ENCODE measurements at regions not wholly inside any gene's neighbourhood (a gene's known extent, or its start where the extent isn't known, plus 50 kb on each side); places are given as distances from the start of the nearest gene placed in this dataset.

GRCh38 chr9:10705383-10705782 is 92.6 kb upstream of the PTPRD start:
- Histone ChIP-seq H3K4me1 (no peaks in the 10 kb centered on the region), H3K9me3 (no peaks in the 10 kb centered on the region), H3K4me2 (no peak overlapping the region), H3K27ac (no peak overlapping the region), H3K4me3 (no peak overlapping the region)
- no peak for DNase-seq (ENCODE audit: low read depth in 1 of 2, low spot score in 1 of 2)
- TF ChIP-seq POLR2AphosphoS2 (conservative IDR thresholded peaks at IDR 0.05; ENCODE audit: low read length) (no peak), HDAC2 (IDR thresholded peaks at IDR 0.05) (no peak), ZFP36 (IDR thresholded peaks at IDR 0.05; ENCODE audit: borderline replicate concordance, partially characterized antibody) (no peak), CBX8 (IDR thresholded peaks at IDR 0.05) (no peak), USF2 (IDR thresholded peaks at IDR 0.05) (no peak), HEYL (CRISPR knock-in tag; IDR thresholded peaks at IDR 0.05) (no peak), ELK1 (IDR thresholded peaks at IDR 0.05; ENCODE audit: low read depth, low read length) (no peak), NPAS2 (CRISPR knock-in tag; IDR thresholded peaks at IDR 0.05; ENCODE audit: borderline replicate concordance) (no peak), CHD4 (IDR thresholded peaks at IDR 0.05; ENCODE audit: borderline replicate concordance) (no peak), MAFK (IDR thresholded peaks at IDR 0.05; ENCODE audit: partially characterized antibody) (no peak)
- TF ChIP-seq, protein P1, sequence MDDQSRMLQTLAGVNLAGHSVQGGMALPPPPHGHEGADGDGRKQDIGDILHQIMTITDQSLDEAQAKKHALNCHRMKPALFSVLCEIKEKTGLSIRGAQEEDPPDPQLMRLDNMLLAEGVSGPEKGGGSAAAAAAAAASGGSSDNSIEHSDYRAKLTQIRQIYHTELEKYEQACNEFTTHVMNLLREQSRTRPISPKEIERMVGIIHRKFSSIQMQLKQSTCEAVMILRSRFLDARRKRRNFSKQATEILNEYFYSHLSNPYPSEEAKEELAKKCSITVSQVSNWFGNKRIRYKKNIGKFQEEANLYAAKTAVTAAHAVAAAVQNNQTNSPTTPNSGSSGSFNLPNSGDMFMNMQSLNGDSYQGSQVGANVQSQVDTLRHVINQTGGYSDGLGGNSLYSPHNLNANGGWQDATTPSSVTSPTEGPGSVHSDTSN (IDR thresholded peaks at IDR 0.05) = no peak
- TF ChIP-seq, protein P2, sequence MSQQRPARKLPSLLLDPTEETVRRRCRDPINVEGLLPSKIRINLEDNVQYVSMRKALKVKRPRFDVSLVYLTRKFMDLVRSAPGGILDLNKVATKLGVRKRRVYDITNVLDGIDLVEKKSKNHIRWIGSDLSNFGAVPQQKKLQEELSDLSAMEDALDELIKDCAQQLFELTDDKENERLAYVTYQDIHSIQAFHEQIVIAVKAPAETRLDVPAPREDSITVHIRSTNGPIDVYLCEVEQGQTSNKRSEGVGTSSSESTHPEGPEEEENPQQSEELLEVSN (IDR thresholded peaks at IDR 0.05; ENCODE audit: borderline replicate concordance, low read depth) = no peak
- no peak for FAIRE-seq
- WGBS (ENCODE audit: missing lambda C conversion rate) = 0% methylated on average over 1 of the region's 1 CpG
- no peak for ATAC-seq
- POLR2A ChIA-PET = no interaction called here
- CTCF ChIA-PET = no interaction called here

- no peak for ATAC-seq
- H3K9me3 ChIP-seq = no peaks in the 10 kb centered on the region
- TF ChIP-seq RAD21 (conservative IDR thresholded peaks at IDR 0.05 in 1 of 2, IDR thresholded peaks at IDR 0.05 in 1 of 2) = no peak
- no peak for TF ChIP-seq HEYL (CRISPR knock-in tag; IDR thresholded peaks at IDR 0.05)
- TF ChIP-seq RARB (CRISPR knock-in tag; IDR thresholded peaks at IDR 0.05) = no peak
- no peak for TF ChIP-seq FOXS1 (CRISPR knock-in tag; IDR thresholded peaks at IDR 0.05)
- no peak for TF ChIP-seq ESRRA (IDR thresholded peaks at IDR 0.05; ENCODE audit: borderline replicate concordance, low read length)
- TF ChIP-seq, protein P3, sequence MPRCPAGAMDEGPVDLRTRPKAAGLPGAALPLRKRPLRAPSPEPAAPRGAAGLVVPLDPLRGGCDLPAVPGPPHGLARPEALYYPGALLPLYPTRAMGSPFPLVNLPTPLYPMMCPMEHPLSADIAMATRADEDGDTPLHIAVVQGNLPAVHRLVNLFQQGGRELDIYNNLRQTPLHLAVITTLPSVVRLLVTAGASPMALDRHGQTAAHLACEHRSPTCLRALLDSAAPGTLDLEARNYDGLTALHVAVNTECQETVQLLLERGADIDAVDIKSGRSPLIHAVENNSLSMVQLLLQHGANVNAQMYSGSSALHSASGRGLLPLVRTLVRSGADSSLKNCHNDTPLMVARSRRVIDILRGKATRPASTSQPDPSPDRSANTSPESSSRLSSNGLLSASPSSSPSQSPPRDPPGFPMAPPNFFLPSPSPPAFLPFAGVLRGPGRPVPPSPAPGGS (IDR thresholded peaks at IDR 0.05) = no peak
- TF ChIP-seq ZNF302 (CRISPR knock-in tag; IDR thresholded peaks at IDR 0.05) = no peak
- no peak for TF ChIP-seq USF2 (IDR thresholded peaks at IDR 0.05)
- TF ChIP-seq FOSL2 (IDR thresholded peaks at IDR 0.05) = no peak
- TF ChIP-seq FOSL2 (CRISPR knock-in tag; IDR thresholded peaks at IDR 0.05) = no peak
- no peak for TF ChIP-seq NPAS2 (CRISPR knock-in tag; IDR thresholded peaks at IDR 0.05; ENCODE audit: borderline replicate concordance)
- no peak for DNase-seq (ENCODE audit: low read depth in 1 of 2, low spot score in 1 of 2)
- ChIA-PET POLR2A (no interaction called here), CTCF (no interaction called here)
- 0% methylated on average over 3 of the region's 3 CpGs for WGBS (ENCODE audit: missing lambda C conversion rate)
- no peak for FAIRE-seq
- H3K4me1 ChIP-seq = no peaks in the 10 kb centered on the region
- no peak overlapping the region for H3K27ac ChIP-seq
- no peak overlapping the region for H3K4me2 ChIP-seq
- no peak overlapping the region for H3K4me3 ChIP-seq
Observed at GRCh38 chr9:10706788-10707187, 94.0 kb upstream of the PTPRD start.

Data from A549 (cell line).